Testis (tissue), 2 donors: ENCODE measurements at regions not wholly inside any gene's neighbourhood (a gene's known extent, or its start where the extent isn't known, plus 50 kb on each side); places are given as distances from the start of the nearest gene placed in this dataset.

Experiments used
- POLR2A ChIP-seq: fragments of 450-650 bp; IDR thresholded peaks from one replicate; pipeline ENCODE4 v1.6.1; 2017; ENCODE audit warnings: antibody characterized with exemption, mild to moderate bottlenecking, moderate library complexity
- TF ChIP-seq, protein P1 (sequence below), 3 experiments: fragments of 450-650 bp in 2 of 3; fragments of 200-600 bp in 1 of 3; sonication (generic) in 1 of 3; IDR thresholded peaks; one replicate each; pipeline ENCODE4 v1.5.1; 2016 to 2019; ENCODE audit warnings: antibody characterized with exemption in 3 of 3, mild to moderate bottlenecking in 2 of 3, moderate library complexity in 1 of 3

DNA sequence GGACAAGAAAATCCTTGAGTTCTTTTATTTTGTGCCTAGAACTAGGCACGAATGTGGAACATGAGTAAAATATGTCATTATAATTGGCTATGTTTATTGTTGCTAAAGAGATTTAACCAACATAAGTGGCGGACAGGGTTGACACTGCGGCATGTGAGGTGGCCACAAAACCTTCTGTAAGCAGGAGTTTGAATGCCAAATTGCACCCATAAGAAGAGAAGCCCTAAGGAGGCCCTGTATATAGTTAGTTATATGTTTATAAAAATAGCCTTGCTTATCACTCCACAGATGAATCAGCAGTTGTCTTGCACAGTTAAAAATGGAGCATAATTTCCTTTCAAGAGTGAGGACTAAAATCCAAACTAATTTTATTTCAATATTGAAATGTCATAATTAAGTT, 336.1 kb downstream of the GBA3 start:
- TF ChIP-seq, protein P1, sequence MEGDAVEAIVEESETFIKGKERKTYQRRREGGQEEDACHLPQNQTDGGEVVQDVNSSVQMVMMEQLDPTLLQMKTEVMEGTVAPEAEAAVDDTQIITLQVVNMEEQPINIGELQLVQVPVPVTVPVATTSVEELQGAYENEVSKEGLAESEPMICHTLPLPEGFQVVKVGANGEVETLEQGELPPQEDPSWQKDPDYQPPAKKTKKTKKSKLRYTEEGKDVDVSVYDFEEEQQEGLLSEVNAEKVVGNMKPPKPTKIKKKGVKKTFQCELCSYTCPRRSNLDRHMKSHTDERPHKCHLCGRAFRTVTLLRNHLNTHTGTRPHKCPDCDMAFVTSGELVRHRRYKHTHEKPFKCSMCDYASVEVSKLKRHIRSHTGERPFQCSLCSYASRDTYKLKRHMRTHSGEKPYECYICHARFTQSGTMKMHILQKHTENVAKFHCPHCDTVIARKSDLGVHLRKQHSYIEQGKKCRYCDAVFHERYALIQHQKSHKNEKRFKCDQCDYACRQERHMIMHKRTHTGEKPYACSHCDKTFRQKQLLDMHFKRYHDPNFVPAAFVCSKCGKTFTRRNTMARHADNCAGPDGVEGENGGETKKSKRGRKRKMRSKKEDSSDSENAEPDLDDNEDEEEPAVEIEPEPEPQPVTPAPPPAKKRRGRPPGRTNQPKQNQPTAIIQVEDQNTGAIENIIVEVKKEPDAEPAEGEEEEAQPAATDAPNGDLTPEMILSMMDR (IDR thresholded peaks at IDR 0.05) = no peak
- no peak for TF ChIP-seq POLR2A
